Epithelial cell of proximal tubule (primary cell): ENCODE measurements at regions not wholly inside any gene's neighbourhood (a gene's known extent, or its start where the extent isn't known, plus 50 kb on each side); places are given as distances from the start of the nearest gene placed in this dataset.
"Not testable (repeated sequence)": the region's sequence is repeated elsewhere in the genome, so short reads cannot be mapped to it uniquely, and the experiment has no call there.

ENCODE experiments used
- DNase-seq: peaks from one replicate; pipeline ENCODE4 v3.0.0-alpha.2; 2011; ENCODE audit warnings: low read depth
- H3K4me3 ChIP-seq: 2 replicates; pipeline ENCODE4 v1.5.1; 2011; ENCODE audit warnings: low read depth, mild to moderate bottlenecking, low read length
- CTCF ChIP-seq: conservative IDR thresholded peaks from 2 replicates; pipeline ENCODE4 v1.5.1; 2012; ENCODE audit warnings: low read depth, mild to moderate bottlenecking, low read length

GRCh38 chr4:87716371-87717265 is 66.5 kb downstream of the DMP1 start:
- DNase-seq: no peak
- no peak overlapping the region for H3K4me3 ChIP-seq
- TF ChIP-seq CTCF: no peak

DNA sequence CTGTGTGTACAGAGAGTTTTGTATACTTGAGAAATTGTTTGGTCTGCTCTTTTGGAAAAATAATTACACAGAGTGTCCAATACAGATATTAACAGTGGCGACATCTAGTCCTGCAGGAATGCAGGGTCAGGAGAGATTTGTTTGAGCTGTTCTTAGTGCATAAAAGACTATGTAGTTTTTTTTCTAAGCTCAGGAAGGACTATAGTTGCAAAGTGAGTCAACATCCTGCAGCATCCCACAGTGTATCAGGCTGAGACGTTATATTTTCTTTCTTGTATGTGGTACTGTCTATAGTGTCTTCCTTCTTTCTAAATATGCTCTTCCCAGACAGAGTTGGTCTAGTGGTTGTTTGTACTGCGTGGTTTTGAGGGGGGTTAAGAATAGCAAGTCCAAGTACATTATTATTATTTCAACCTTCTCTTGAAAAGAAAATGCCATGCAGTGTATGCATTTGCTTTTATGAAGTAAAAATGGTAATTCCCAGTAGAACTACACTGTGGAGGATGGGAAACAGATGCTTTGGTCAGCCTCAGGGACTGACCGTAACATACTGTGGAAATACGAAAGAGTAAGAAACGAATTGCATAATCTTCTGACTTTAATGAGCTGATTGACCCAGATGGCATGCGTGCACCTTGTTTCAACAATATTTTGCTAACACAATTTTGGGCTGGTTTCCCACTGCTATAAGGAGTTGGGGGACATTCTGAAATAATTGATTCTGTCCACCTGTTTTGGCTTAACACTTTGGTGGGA is 67.4 kb downstream of the DMP1 start:
- H3K4me3 ChIP-seq: no peak overlapping the region
- DNase-seq: no peak
- no peak for TF ChIP-seq CTCF

GRCh38 chr4:87718217-87718835 is 68.2 kb downstream of the DMP1 start:
- no peak overlapping the region for H3K4me3 ChIP-seq
- TF ChIP-seq CTCF: no peak
- no peak for DNase-seq

DNA sequence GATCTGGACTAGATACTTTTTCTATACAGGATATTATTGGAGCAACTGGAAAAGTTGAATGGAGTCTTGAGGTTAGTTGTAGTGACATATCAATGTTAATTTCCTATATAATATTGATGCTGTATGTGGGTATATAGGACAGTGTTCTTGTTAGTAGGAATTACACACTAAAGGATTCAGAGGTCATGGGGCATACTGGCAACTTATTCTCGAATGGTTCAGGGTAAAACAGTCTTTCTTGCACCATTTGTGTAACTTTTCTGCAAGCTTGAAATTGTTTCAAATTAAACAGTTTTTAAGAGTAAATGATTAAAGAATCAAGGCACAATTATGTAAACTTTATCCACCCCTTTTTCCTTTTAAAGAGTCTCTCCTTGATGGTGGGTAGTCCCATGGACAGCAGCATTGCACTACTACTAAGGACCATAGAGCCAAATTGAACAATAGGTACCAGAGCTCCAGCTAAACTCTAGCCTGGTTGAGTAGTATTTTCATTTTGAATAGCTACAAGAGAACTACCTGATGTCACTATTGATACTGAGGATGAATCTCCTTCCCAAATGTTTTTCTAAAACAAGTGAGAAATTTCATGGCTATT is 70.1 kb downstream of the DMP1 start:
- no peak for TF ChIP-seq CTCF
- no peak overlapping the region for H3K4me3 ChIP-seq
- no peak for DNase-seq

- not testable (repeated sequence) for DNase-seq, H3K4me3 ChIP-seq
Measured at GRCh38 chr4:87725287-87725686, 74.1 kb upstream of the IBSP start.

- DNase-seq: no peak
- TF ChIP-seq CTCF: no peak
Measured at GRCh38 chr4:87732033-87732765, 67.2 kb upstream of the IBSP start.

More at GRCh38 chr4:87732033-87732765, 67.2 kb upstream of the IBSP start:
- no peak overlapping the region for H3K4me3 ChIP-seq
